ACC112 (cell line): ENCODE measurements at regions not wholly inside any gene's neighbourhood (a gene's known extent, or its start where the extent isn't known, plus 50 kb on each side); places are given as distances from the start of the nearest gene placed in this dataset.

Experiments used
- H2AFZ ChIP-seq: fragments of 200-600 bp; sonication (generic); one replicate; pipeline ENCODE4 v1.6.0; 2017; ENCODE audit warnings: antibody characterized with exemption, low read length; ENCODE audit not compliant: unreplicated experiment
- H3K27ac ChIP-seq: fragments of 200-600 bp; sonication (generic); 2 replicates; pipeline ENCODE4 v1.5.1; 2014; ENCODE audit warnings: low read depth, mild to moderate bottlenecking, antibody characterized with exemption, low read length, moderate library complexity
- H3K27me3 ChIP-seq: fragments of 200-600 bp; sonication (generic); 2 replicates; pipeline ENCODE4 v1.6.1; 2014; ENCODE audit warnings: mild to moderate bottlenecking, antibody characterized with exemption, low read length, moderate library complexity, mixed read lengths; ENCODE audit not compliant: insufficient read depth
- H3K36me3 ChIP-seq: fragments of 200-600 bp; sonication (generic); 2 replicates; pipeline ENCODE4 v1.6.1; 2016; ENCODE audit warnings: mild to moderate bottlenecking, antibody characterized with exemption, low read length, moderate library complexity, mixed read lengths; ENCODE audit not compliant: insufficient read depth
- H3K4me1 ChIP-seq: fragments of 200-600 bp; sonication (generic); one replicate; pipeline ENCODE4 v1.6.1; 2016; ENCODE audit warnings: low read length, mixed read lengths; ENCODE audit not compliant: insufficient read depth, unreplicated experiment, control insufficient read depth
- H3K4me3 ChIP-seq: fragments of 200-600 bp; sonication (generic); 2 replicates; pipeline ENCODE4 v1.5.1; 2014; ENCODE audit warnings: mild to moderate bottlenecking, low read depth, low read length
- H3K79me2 ChIP-seq: fragments of 200-600 bp; sonication (generic); one replicate; pipeline ENCODE4 v1.6.0; 2016; ENCODE audit warnings: low read length; ENCODE audit not compliant: control insufficient read depth, unreplicated experiment, insufficient read depth

GRCh38 chr6:153216789-153217188 is 85.7 kb upstream of the RGS17 start:
- no peaks in the 10 kb centered on the region for H3K27me3 ChIP-seq
- no peaks in the 10 kb centered on the region for H3K79me2 ChIP-seq
- H3K4me3 ChIP-seq = no peak overlapping the region
- H3K27ac ChIP-seq = no peak overlapping the region
- no peaks in the 10 kb centered on the region for H3K4me1 ChIP-seq
- peak overlapping the region; percentile 22 for H2AFZ ChIP-seq
- no peaks in the 10 kb centered on the region for H3K36me3 ChIP-seq

- Histone ChIP-seq H3K27me3 (no peaks in the 10 kb centered on the region), H3K79me2 (no peaks in the 10 kb centered on the region), H3K27ac (no peak overlapping the region), H3K4me1 (peaks cover 4% of the 10 kb centered on the region), H3K36me3 (no peaks in the 10 kb centered on the region), H2AFZ (no peak overlapping the region), H3K4me3 (no peak overlapping the region)
Measured at GRCh38 chr6:153215242-153215641, 84.2 kb upstream of the RGS17 start.

- peaks cover 7% of the 10 kb centered on the region for H3K4me1 ChIP-seq
- no peaks in the 10 kb centered on the region for H3K79me2 ChIP-seq
- H3K27ac ChIP-seq = no peak overlapping the region
- H3K36me3 ChIP-seq = no peaks in the 10 kb centered on the region
- H3K4me3 ChIP-seq = no peak overlapping the region
- no peak overlapping the region for H2AFZ ChIP-seq
- H3K27me3 ChIP-seq = no peaks in the 10 kb centered on the region
Measured at GRCh38 chr6:153214436-153214835, 83.4 kb upstream of the RGS17 start.

GRCh38 chr6:153210083-153210482 is 79.0 kb upstream of the RGS17 start:
- Histone ChIP-seq H2AFZ (peak overlapping the region; percentile 71), H3K4me3 (peak overlapping the region; percentile 34), H3K4me1 (peaks cover 7% of the 10 kb centered on the region), H3K27ac (no peak overlapping the region), H3K79me2 (no peaks in the 10 kb centered on the region), H3K36me3 (no peaks in the 10 kb centered on the region), H3K27me3 (no peaks in the 10 kb centered on the region)

- Histone ChIP-seq H3K27ac (no peak overlapping the region), H3K36me3 (no peaks in the 10 kb centered on the region), H3K4me3 (no peak overlapping the region), H3K79me2 (no peaks in the 10 kb centered on the region), H2AFZ (no peak overlapping the region), H3K27me3 (no peaks in the 10 kb centered on the region), H3K4me1 (peaks cover 7% of the 10 kb centered on the region)
Measured at GRCh38 chr6:153208706-153209105, 77.6 kb upstream of the RGS17 start.

DNA sequence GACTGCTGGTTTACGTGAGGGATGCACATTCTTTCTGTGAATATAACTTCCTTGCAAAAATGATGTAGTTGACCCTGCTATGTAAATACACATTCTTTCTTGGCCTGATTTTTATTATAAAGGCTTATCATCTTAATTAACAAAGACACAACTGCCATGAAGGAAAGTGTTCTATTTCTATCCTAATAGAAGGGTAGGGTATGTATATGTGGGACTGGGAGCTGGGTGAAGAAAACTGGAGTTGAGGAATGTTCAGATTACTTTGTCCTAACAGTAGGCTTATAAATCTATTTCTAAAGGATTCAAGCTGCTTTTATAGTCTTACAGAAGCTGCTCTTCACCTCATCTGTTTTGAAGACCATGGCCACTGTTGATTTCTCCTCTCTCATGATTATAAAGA is 76.5 kb upstream of the RGS17 start:
- Histone ChIP-seq H2AFZ (no peak overlapping the region), H3K36me3 (no peaks in the 10 kb centered on the region), H3K79me2 (no peaks in the 10 kb centered on the region), H3K27me3 (no peaks in the 10 kb centered on the region), H3K4me1 (peaks cover 7% of the 10 kb centered on the region), H3K4me3 (no peak overlapping the region), H3K27ac (no peak overlapping the region)

- no peaks in the 10 kb centered on the region for H3K27me3 ChIP-seq
- no peak overlapping the region for H3K4me3 ChIP-seq
- H3K36me3 ChIP-seq = no peaks in the 10 kb centered on the region
- H3K79me2 ChIP-seq = no peaks in the 10 kb centered on the region
- H2AFZ ChIP-seq = no peak overlapping the region
- no peak overlapping the region for H3K27ac ChIP-seq
- H3K4me1 ChIP-seq = peaks cover 7% of the 10 kb centered on the region
Measured at GRCh38 chr6:153207006-153207405, 75.9 kb upstream of the RGS17 start.

GRCh38 chr6:153192943-153193885 is 62.1 kb upstream of the RGS17 start:
- Histone ChIP-seq H3K27me3 (no peaks in the 10 kb centered on the region), H3K4me1 (no peaks in the 10 kb centered on the region), H3K4me3 (no peak overlapping the region), H3K36me3 (no peaks in the 10 kb centered on the region), H3K79me2 (no peaks in the 10 kb centered on the region), H3K27ac (no peak overlapping the region), H2AFZ (no peak overlapping the region)

- Histone ChIP-seq H3K27me3 (no peaks in the 10 kb centered on the region), H3K4me1 (no peaks in the 10 kb centered on the region), H3K27ac (no peak overlapping the region), H3K79me2 (no peaks in the 10 kb centered on the region), H2AFZ (no peak overlapping the region), H3K36me3 (0 out of 2 replicates have a peak, but pooled peaks cover 3% of the 10 kb centered on the region), H3K4me3 (no peak overlapping the region)
Measured at GRCh38 chr6:153183925-153184324, 52.8 kb upstream of the RGS17 start.
